BE2C (cell line): ENCODE measurements at regions not wholly inside any gene's neighbourhood (a gene's known extent, or its start where the extent isn't known, plus 50 kb on each side); places are given as distances from the start of the nearest gene placed in this dataset.

Experiments
- DNase-seq: peaks from one replicate; pipeline ENCODE4 v3.0.0-alpha.2; 2020
- H3K27me3 ChIP-seq: fragments of 250-450 bp; sonication (Bioruptor Pico); 2 replicates; pipeline ENCODE4 v1.5.1; 2020; ENCODE audit warnings: mild to moderate bottlenecking
- H3K36me3 ChIP-seq: fragments of 250-450 bp; sonication (Bioruptor Pico); 2 replicates; pipeline ENCODE4 v1.5.1; 2020; ENCODE audit warnings: mild to moderate bottlenecking
- H3K4me1 ChIP-seq: fragments of 250-450 bp; sonication (Bioruptor Pico); 2 replicates; pipeline ENCODE4 v1.5.1; 2020
- H3K4me3 ChIP-seq: 2 replicates; pipeline ENCODE4 v1.5.1; 2011; ENCODE audit warnings: low read depth, low read length
- H3K9me3 ChIP-seq: fragments of 250-450 bp; sonication (Bioruptor Pico); 2 replicates; pipeline ENCODE4 v1.5.1; 2020
- CTCF ChIP-seq: IDR thresholded peaks from 2 replicates; pipeline ENCODE4 v1.5.1; 2012; ENCODE audit warnings: mild to moderate bottlenecking, low read depth, low read length

DNA sequence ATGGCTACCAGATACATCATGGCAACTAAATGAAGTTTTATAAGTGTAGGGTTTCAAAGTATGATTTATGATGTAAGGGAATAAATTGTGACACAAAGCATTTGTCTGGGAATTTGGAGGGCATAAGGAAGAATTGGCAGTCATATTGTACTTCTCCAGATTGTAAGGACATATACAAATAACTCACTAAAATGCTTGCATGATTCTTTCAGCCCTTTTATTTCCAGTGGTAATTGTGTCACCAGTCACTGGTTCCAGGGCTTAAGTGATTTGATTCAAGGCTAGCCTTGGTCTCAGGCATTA lies 299.4 kb upstream of the ANO5 start:
- no peaks in the 10 kb centered on the region for H3K27me3 ChIP-seq
- H3K9me3 ChIP-seq = no peaks in the 10 kb centered on the region
- DNase-seq = no peak
- H3K4me3 ChIP-seq = no peak overlapping the region
- peaks cover 12% of the 10 kb centered on the region for H3K4me1 ChIP-seq
- no peaks in the 10 kb centered on the region for H3K36me3 ChIP-seq
- no peak for TF ChIP-seq CTCF

- H3K4me3 ChIP-seq = no peak overlapping the region
- peak; percentile 6 for DNase-seq
- H3K4me1 ChIP-seq = peaks cover 12% of the 10 kb centered on the region
- TF ChIP-seq CTCF = no peak
- H3K36me3 ChIP-seq = no peaks in the 10 kb centered on the region
- no peaks in the 10 kb centered on the region for H3K9me3 ChIP-seq
- H3K27me3 ChIP-seq = no peaks in the 10 kb centered on the region
Measured at GRCh38 chr11:21894492-21894891, 298.4 kb upstream of the ANO5 start.

DNA sequence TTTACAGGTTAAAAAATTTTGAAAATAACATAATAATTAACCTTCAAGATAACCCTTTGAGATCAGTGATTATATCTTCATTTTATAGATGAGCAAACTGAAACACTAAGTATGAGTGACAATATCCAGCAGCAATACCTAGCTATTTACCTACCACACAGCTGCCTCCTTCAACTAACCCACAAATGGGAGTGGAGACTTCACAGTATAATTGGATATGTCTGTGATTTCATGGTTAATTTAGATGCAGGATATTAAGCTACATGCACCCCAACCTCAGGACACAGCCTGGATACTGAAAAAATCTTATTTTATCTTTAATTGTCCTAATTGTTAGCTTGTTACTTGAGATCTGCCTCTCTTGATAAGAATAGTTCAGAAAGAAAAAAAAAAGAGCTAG lies 297.2 kb upstream of the ANO5 start:
- H3K36me3 ChIP-seq = no peaks in the 10 kb centered on the region
- no peaks in the 10 kb centered on the region for H3K9me3 ChIP-seq
- H3K4me3 ChIP-seq = no peak overlapping the region
- DNase-seq = no peak
- peaks cover 12% of the 10 kb centered on the region for H3K4me1 ChIP-seq
- H3K27me3 ChIP-seq = no peaks in the 10 kb centered on the region
- TF ChIP-seq CTCF = no peak

DNA sequence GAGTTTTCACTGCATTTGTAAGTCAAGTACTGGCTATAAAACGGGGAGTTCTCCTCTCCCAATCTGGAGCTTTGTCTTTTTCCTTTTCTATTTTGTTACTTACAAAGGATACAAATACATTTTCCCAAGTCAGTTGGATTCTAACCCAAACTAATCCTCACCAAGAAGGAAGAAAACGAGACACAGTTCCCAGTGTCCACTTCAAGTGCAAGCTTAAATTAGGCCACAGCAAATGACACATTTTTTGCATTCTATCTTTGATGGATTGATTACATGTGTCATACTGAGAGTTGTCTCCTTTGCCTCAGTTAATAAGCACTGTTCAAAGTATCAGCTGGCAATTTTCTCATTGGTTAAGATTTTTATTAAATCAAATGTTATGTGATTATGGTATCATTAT lies 296.7 kb upstream of the ANO5 start:
- TF ChIP-seq CTCF = no peak
- Histone ChIP-seq H3K27me3 (no peaks in the 10 kb centered on the region), H3K36me3 (no peaks in the 10 kb centered on the region), H3K9me3 (no peaks in the 10 kb centered on the region), H3K4me1 (peaks cover 12% of the 10 kb centered on the region), H3K4me3 (no peak overlapping the region)
- no peak for DNase-seq

DNA sequence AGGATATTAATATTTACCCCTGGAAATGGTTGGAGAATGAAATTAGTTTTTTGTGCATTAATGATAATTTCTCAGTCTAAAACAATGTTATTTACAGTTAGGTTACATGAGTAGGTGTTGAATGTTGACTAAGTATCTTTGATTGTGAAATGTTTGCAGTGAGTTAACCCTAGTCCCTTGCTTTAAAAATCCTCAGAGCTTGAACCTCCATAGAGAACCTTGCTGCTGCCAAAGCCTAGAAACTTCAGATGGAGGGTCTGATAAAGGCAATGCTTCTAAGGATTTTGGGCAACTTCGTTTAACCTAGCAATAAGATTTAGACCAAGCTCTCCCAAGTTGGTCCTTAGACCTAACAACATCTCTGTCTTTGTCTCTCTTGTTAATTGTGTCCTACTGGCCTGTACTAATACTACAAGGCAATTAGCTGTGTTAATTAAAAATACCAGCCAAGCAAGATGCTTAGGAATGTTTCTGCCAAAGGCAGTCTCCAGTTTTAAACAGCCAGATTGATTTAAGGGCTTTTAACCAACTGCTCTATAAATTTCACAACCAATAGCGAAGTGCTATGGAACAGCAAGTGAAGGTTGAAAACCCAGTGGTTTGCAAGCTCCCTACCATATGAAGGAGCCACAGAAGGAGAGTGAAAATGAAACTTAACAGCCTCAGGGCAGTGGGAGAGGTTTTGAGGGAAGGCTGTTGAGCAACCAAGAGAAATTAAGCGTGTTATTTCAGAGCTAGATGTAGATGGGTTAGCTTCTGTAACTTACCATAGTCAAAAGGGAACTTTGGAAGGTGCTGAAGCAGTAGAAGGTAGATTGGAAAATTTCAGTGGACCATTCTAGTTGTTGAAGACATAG lies 295.9 kb upstream of the ANO5 start:
- Histone ChIP-seq H3K4me1 (peaks cover 12% of the 10 kb centered on the region), H3K4me3 (no peak overlapping the region), H3K27me3 (no peaks in the 10 kb centered on the region), H3K36me3 (no peaks in the 10 kb centered on the region), H3K9me3 (no peaks in the 10 kb centered on the region)
- TF ChIP-seq CTCF = no peak
- DNase-seq = no peak

- peaks cover 12% of the 10 kb centered on the region for H3K4me1 ChIP-seq
- DNase-seq = no peak
- H3K4me3 ChIP-seq = no peak overlapping the region
- no peak for TF ChIP-seq CTCF
- no peaks in the 10 kb centered on the region for H3K9me3 ChIP-seq
- no peaks in the 10 kb centered on the region for H3K36me3 ChIP-seq
- H3K27me3 ChIP-seq = no peaks in the 10 kb centered on the region
Measured at GRCh38 chr11:21897752-21898151, 295.1 kb upstream of the ANO5 start.
